Activated naive CD4-positive, alpha-beta T cell treated with anti-CD3 and anti-CD28 coated beads, Interleukin-2, amount 10 ng/mL, durations not matched to agents 7 days and 5 days (primary cell): ENCODE measurements at regions not wholly inside any gene's neighbourhood (a gene's known extent, or its start where the extent isn't known, plus 50 kb on each side); places are given as distances from the start of the nearest gene placed in this dataset.
"Not testable (repeated sequence)": the region's sequence is repeated elsewhere in the genome, so short reads cannot be mapped to it uniquely, and the experiment has no call there.

Experiments used
- CTCF ChIA-PET: fragments of 350-600 bp; sonication (Branson Sonifier 250); formaldehyde crosslinking; loops from one replicate; lab custom pipeline; 2021; ENCODE audit warnings: antibody characterized with exemption; lab: Charles Lee
- DNase-seq: peaks from one replicate; pipeline ENCODE4 v3.0.0-alpha.2; 2020
- H3K27ac Mint-ChIP-seq: one replicate; pipeline ENCODE4 v1.8.0; 2021; ENCODE audit warnings: mild to moderate bottlenecking, moderate library complexity, mixed read lengths
- H3K27me3 Mint-ChIP-seq: one replicate; pipeline ENCODE4 v1.8.0; 2021; ENCODE audit warnings: mild to moderate bottlenecking, mixed read lengths
- H3K36me3 Mint-ChIP-seq: one replicate; pipeline ENCODE4 v1.8.0; 2021; ENCODE audit warnings: mixed read lengths
- H3K4me1 Mint-ChIP-seq: one replicate; pipeline ENCODE4 v1.8.0; 2021; ENCODE audit warnings: mixed read lengths
- H3K4me3 Mint-ChIP-seq: one replicate; pipeline ENCODE4 v1.8.0; 2021; ENCODE audit warnings: mild to moderate bottlenecking, moderate library complexity, mixed read lengths
- H3K9me3 Mint-ChIP-seq: one replicate; pipeline ENCODE4 v1.8.0; 2021; ENCODE audit warnings: mixed read lengths

DNA sequence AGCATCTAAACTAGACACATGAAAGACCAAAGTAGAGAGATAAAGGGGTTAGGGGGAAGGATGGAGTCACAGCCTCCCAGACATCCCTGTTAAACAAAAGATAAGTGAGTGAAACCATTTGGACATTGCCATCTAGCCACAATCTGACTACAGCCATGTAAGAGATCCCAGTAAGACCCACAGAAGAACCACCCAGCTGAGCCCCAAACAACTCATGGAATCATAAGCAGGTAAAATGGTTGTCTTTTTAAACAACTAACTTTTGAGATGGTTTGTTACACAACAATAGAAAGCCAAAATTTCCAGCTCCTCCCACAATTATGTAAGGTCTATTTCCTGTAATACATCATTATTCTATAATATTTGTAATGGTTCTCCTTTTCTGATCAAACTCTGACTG lies 437.5 kb downstream of the IGSF11 start:
- CTCF ChIA-PET: no interaction called here
- no peaks in the 10 kb centered on the region for H3K36me3 Mint-ChIP-seq
- DNase-seq: no peak
- H3K27me3 Mint-ChIP-seq: no peaks in the 10 kb centered on the region
- H3K27ac Mint-ChIP-seq: no peak overlapping the region
- H3K9me3 Mint-ChIP-seq: peaks cover 11% of the 10 kb centered on the region
- H3K4me1 Mint-ChIP-seq: no peaks in the 10 kb centered on the region
- no peak overlapping the region for H3K4me3 Mint-ChIP-seq

- H3K4me3 Mint-ChIP-seq: no peak overlapping the region
- H3K27ac Mint-ChIP-seq: no peak overlapping the region
- no peaks in the 10 kb centered on the region for H3K4me1 Mint-ChIP-seq
- H3K27me3 Mint-ChIP-seq: no peaks in the 10 kb centered on the region
- peaks cover 2% of the 10 kb centered on the region for H3K9me3 Mint-ChIP-seq
- CTCF ChIA-PET: no interaction called here
- DNase-seq: no peak
- H3K36me3 Mint-ChIP-seq: no peaks in the 10 kb centered on the region
Measured at GRCh38 chr3:118607915-118608820, 426.5 kb downstream of the IGSF11 start.

DNA sequence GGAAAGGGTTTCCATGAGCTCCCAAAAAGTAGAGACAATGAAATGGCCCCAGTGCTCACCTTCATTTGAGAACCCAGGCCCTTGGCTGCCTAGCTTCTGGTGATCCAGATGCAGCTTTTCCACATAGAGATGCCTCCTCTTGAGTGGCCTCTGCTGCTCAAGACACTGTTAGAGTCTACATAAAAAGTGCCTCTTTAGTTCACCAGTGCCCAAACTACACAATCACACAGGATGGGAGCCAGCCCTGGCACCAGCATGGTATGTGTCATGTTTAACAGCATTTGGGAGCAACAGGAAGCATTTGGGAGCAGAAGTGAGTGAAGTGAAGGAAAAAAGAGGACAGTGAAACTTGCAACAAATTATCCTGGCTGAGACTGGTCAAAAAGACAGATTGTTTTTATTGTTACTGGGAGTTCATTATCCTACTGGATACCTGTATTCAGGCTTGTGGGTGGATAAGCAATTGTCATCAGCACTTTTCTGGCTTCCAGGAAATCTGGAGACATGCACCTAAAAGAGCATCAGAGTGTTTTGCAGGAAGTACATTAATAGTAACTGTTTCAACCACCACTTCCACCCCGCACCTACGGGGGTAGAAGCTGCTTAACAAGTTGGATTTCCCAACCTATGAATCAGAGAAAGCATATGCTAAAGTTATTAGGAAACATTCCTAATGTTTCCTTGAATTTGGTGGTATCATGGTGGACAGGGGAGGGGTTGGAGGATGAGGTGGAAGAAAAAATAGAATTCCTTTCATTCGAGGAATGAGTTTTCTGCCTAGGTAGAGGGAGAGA lies 416.2 kb downstream of the IGSF11 start:
- Mint-ChIP-seq H3K4me3 (no peak overlapping the region), H3K4me1 (no peaks in the 10 kb centered on the region), H3K27ac (no peak overlapping the region), H3K27me3 (no peaks in the 10 kb centered on the region), H3K9me3 (no peaks in the 10 kb centered on the region), H3K36me3 (no peaks in the 10 kb centered on the region)
- DNase-seq: no peak
- CTCF ChIA-PET: no interaction called here

DNA sequence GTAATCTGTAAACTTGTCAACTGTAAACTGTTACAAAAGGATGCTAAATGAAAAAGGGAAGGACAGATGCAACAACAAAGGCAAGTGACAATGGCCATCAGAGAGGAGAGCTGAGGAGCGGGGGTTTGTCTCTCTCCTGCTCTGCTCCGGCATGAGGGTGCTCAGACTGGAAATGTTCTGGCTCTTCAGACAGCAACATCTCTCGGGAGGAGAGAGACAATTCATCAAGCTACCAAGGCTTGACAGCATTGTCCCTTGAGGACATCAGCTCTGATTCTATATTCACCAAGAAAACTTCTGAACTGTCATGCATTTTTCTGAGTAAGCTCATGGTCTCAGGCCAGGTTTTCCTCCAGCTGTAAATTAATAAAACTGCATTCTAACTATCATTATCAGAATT lies 408.2 kb downstream of the IGSF11 start:
- CTCF ChIA-PET: no interaction called here
- H3K9me3 Mint-ChIP-seq: no peaks in the 10 kb centered on the region
- no peak overlapping the region for H3K27ac Mint-ChIP-seq
- H3K4me3 Mint-ChIP-seq: no peak overlapping the region
- no peak for DNase-seq
- no peaks in the 10 kb centered on the region for H3K4me1 Mint-ChIP-seq
- H3K27me3 Mint-ChIP-seq: peaks cover under 1% of the 10 kb centered on the region
- no peaks in the 10 kb centered on the region for H3K36me3 Mint-ChIP-seq

- no peak overlapping the region for H3K27ac Mint-ChIP-seq
- CTCF ChIA-PET: no interaction called here
- H3K4me1 Mint-ChIP-seq: no peaks in the 10 kb centered on the region
- H3K36me3 Mint-ChIP-seq: no peaks in the 10 kb centered on the region
- peaks cover 4% of the 10 kb centered on the region for H3K27me3 Mint-ChIP-seq
- DNase-seq: peak; percentile 44
- no peaks in the 10 kb centered on the region for H3K9me3 Mint-ChIP-seq
- H3K4me3 Mint-ChIP-seq: no peak overlapping the region
Measured at GRCh38 chr3:118628704-118629341, 405.8 kb downstream of the IGSF11 start.

GRCh38 chr3:118629821-118630220 lies 404.8 kb downstream of the IGSF11 start:
- no peak for DNase-seq
- Mint-ChIP-seq H3K36me3 (no peaks in the 10 kb centered on the region), H3K9me3 (no peaks in the 10 kb centered on the region), H3K4me3 (no peak overlapping the region), H3K4me1 (no peaks in the 10 kb centered on the region), H3K27me3 (peaks cover 4% of the 10 kb centered on the region), H3K27ac (no peak overlapping the region)
- CTCF ChIA-PET: no interaction called here

- Mint-ChIP-seq H3K27me3 (peaks cover 4% of the 10 kb centered on the region), H3K36me3 (no peaks in the 10 kb centered on the region), H3K4me3 (no peak overlapping the region), H3K4me1 (no peaks in the 10 kb centered on the region), H3K9me3 (no peaks in the 10 kb centered on the region), H3K27ac (no peak overlapping the region)
- DNase-seq: no peak
- CTCF ChIA-PET: no interaction called here
Measured at GRCh38 chr3:118635711-118636110, 398.9 kb downstream of the IGSF11 start.

- Mint-ChIP-seq H3K27me3 (no peaks in the 10 kb centered on the region), H3K4me3 (no peak overlapping the region), H3K9me3 (no peaks in the 10 kb centered on the region), H3K36me3 (no peaks in the 10 kb centered on the region), H3K27ac (no peak overlapping the region), H3K4me1 (no peaks in the 10 kb centered on the region)
- no peak for DNase-seq
- CTCF ChIA-PET: no interaction called here
Measured at GRCh38 chr3:118636841-118637240, 397.8 kb downstream of the IGSF11 start.

GRCh38 chr3:118637846-118638245 lies 396.8 kb downstream of the IGSF11 start:
- Mint-ChIP-seq H3K36me3 (no peaks in the 10 kb centered on the region), H3K27me3 (no peaks in the 10 kb centered on the region)

DNA sequence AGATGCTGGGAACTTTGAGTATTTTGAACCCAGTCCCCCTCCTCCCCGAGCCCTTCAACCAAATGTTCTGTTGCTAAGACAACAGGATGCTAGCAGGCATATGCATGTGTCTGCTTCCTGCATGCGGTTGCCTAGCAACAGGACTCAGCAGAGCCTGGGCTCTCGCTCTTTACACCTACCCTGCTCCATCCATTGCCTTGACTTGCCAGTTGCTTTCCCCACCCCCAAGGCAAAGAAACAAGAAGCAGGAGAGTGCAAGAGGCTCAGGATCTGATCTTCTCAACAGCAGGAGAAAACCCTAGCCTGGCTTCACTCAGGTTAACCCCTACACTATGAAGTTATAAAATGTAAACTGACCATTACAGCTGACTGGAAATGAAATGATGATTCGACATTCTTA lies 393.0 kb downstream of the IGSF11 start:
- no peaks in the 10 kb centered on the region for H3K27me3 Mint-ChIP-seq
- H3K4me1 Mint-ChIP-seq: no peaks in the 10 kb centered on the region
- no peak overlapping the region for H3K27ac Mint-ChIP-seq
- CTCF ChIA-PET: no interaction called here
- H3K4me3 Mint-ChIP-seq: no peak overlapping the region
- H3K9me3 Mint-ChIP-seq: no peaks in the 10 kb centered on the region
- H3K36me3 Mint-ChIP-seq: no peaks in the 10 kb centered on the region
- DNase-seq: peak; percentile 21

More at GRCh38 chr3:118637846-118638245, 396.8 kb downstream of the IGSF11 start:
- Mint-ChIP-seq H3K27ac (no peak overlapping the region), H3K9me3 (no peaks in the 10 kb centered on the region), H3K4me1 (no peaks in the 10 kb centered on the region), H3K4me3 (no peak overlapping the region)
- DNase-seq: no peak
- CTCF ChIA-PET: no interaction called here

DNA sequence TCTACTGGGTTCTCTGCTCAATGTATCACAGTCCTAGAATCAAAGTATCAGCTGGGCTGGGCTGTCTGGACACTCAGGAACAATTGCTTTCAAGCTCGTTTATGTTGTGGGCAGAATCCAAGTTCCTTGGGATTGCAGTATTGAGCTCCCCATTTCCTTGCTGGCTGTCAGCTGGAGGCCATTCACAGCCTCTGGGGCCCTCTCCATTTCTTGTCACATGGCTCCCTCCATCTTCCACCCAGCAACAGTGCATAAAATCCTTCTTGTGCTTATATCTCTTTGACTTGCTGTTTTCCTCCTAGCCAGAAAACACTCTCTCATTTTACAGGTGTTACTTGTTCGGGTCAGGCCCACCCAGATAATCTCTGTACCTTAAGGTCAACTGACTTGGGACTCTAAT lies 363.5 kb downstream of the IGSF11 start:
- Mint-ChIP-seq H3K4me3 (no peak overlapping the region), H3K27ac (no peak overlapping the region), H3K27me3 (no peaks in the 10 kb centered on the region), H3K9me3 (no peaks in the 10 kb centered on the region), H3K36me3 (no peaks in the 10 kb centered on the region), H3K4me1 (no peaks in the 10 kb centered on the region)
- CTCF ChIA-PET: no interaction called here
- DNase-seq: no peak

- no peak overlapping the region for H3K27ac Mint-ChIP-seq
- no peaks in the 10 kb centered on the region for H3K36me3 Mint-ChIP-seq
- no peak overlapping the region for H3K4me3 Mint-ChIP-seq
- H3K27me3 Mint-ChIP-seq: no peaks in the 10 kb centered on the region
- H3K9me3 Mint-ChIP-seq: no peaks in the 10 kb centered on the region
- H3K4me1 Mint-ChIP-seq: no peaks in the 10 kb centered on the region
- no peak for DNase-seq
- CTCF ChIA-PET: no interaction called here
Measured at GRCh38 chr3:118675305-118675704, 359.3 kb downstream of the IGSF11 start.

- H3K36me3 Mint-ChIP-seq, H3K4me1 Mint-ChIP-seq, CTCF ChIA-PET, H3K9me3 Mint-ChIP-seq, H3K27ac Mint-ChIP-seq, DNase-seq, H3K27me3 Mint-ChIP-seq, H3K4me3 Mint-ChIP-seq: not testable (repeated sequence)
Measured at GRCh38 chr3:118678663-118679062, 356.0 kb downstream of the IGSF11 start.

DNA sequence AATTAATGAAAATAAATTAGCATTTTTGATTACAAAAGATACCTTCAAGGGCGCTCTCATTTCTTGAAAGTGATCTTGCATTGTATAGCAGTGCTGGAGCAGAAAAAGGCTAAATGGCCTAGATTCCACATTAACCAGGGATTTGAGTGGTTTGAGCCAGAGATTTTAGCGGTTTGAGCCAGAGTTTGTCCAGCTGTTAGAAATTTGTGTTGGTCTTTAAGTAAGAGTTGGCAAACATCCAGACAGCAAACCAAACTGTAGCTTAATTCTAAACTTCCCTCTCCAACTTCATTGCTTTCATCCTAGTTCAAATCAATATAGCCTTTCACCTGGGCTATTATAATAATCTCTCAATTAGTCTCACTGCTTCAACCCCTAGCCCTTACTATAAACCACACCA lies 351.7 kb downstream of the IGSF11 start:
- Mint-ChIP-seq H3K36me3 (no peaks in the 10 kb centered on the region), H3K4me3 (no peak overlapping the region), H3K27ac (no peak overlapping the region), H3K4me1 (no peaks in the 10 kb centered on the region), H3K9me3 (peaks cover 2% of the 10 kb centered on the region), H3K27me3 (no peaks in the 10 kb centered on the region)
- CTCF ChIA-PET: no interaction called here
- DNase-seq: no peak
